ENCODE measurements at regions not wholly inside any gene's neighbourhood (a gene's known extent, or its start where the extent isn't known, plus 50 kb on each side); places are given as distances from the start of the nearest gene placed in this dataset.
"Not testable (repeated sequence)": the region's sequence is repeated elsewhere in the genome, so short reads cannot be mapped to it uniquely, and the experiment has no call there.

- DNase-seq (ENCODE audit: low read depth in 2 of 2) = no peak
Observed at GRCh38 chr1:98575955-98576354, 85.6 kb upstream of the SNX7 start.

- DNase-seq (ENCODE audit: low read depth in 2 of 2) = no peak
Observed at GRCh38 chr1:98565951-98566350, 95.6 kb upstream of the SNX7 start.

- no peak for DNase-seq (ENCODE audit: low read depth in 2 of 2)
Observed at GRCh38 chr1:98559291-98559690, 102.2 kb upstream of the SNX7 start.

- DNase-seq (ENCODE audit: low read depth in 2 of 2) = no peak
Observed at GRCh38 chr1:98557895-98558294, 103.6 kb upstream of the SNX7 start.

- DNase-seq (ENCODE audit: low read depth in 2 of 2) = no peak
Observed at GRCh38 chr1:98556521-98557158, 104.9 kb upstream of the SNX7 start.

DNA sequence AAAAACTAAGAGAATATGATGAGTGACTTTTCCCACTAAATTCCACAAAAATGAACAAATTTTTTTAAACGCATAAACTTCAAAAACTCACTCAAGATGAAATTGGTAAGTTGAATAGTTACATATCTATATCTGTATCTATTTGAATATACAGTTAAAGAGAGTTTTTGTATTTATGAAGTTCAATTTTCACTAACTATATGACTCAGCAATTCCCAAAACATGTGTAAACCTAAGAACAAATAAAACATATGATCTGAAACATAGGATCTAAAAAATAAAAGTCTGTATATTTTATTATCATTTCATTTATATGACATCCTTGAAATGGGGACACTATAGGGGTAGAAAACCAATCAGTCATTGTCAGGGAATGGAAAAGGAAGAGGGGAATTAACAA is 105.7 kb upstream of the SNX7 start:
- no peak for DNase-seq (ENCODE audit: low read depth in 2 of 2)

GRCh38 chr1:98552576-98553074 is 108.9 kb upstream of the SNX7 start:
- DNase-seq (ENCODE audit: low read depth in 2 of 2) = not testable (repeated sequence)

DNA sequence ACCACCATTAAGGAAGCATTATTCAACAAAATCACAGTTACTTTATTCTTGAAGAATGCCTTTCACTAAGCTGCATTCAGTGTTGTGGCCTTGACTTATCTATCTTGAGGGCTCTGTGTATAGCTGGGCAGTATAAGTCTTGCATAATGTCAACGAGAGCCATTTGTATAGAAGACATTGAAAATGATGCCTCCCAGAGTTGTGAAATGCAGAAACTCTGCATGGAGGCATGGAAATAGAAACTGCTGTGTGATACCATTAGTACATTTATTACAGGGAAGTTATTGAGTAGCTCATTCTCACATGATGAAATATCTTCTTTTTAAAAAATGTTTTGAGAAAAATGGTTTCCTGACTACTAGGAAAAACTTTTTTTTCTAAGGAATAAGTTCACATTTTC is 111.4 kb upstream of the SNX7 start:
- no peak for DNase-seq (ENCODE audit: low read depth in 2 of 2)

- no peak for DNase-seq (ENCODE audit: low read depth in 2 of 2)
Observed at GRCh38 chr1:98546319-98546718, 115.2 kb upstream of the SNX7 start.

GRCh38 chr1:98538106-98538505 is 123.4 kb upstream of the SNX7 start:
- DNase-seq (ENCODE audit: low read depth in 2 of 2) = no peak

GRCh38 chr1:98523256-98523655 is 138.3 kb upstream of the SNX7 start:
- no peak for DNase-seq (ENCODE audit: low read depth in 2 of 2)

- DNase-seq (ENCODE audit: low read depth in 2 of 2) = no peak
Observed at GRCh38 chr1:98516306-98516705, 145.2 kb upstream of the SNX7 start.

- DNase-seq (ENCODE audit: low read depth in 2 of 2) = no peak
Observed at GRCh38 chr1:98515744-98516143, 145.8 kb upstream of the SNX7 start.

GRCh38 chr1:98512216-98512615 is 149.3 kb upstream of the SNX7 start:
- not testable (repeated sequence) for DNase-seq (ENCODE audit: low read depth in 2 of 2)

DNA sequence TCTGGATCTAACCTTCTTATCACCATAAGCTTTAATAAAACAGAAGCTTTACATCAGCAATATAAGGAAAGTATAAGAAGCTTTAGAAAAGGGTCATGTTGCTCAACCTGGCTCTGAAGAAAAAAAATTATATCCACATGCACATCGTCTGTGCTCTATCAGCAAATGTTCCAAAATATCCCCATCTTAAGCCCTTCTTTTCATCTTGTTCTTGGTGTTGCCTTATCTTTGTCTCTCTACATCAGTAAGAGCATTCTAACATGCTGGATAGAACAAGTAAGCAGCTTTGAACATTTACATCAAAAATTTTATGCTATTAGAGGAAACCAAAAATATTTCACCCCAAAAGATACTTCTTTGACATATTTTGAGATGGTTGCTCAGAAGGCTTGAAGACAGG is 157.8 kb upstream of the SNX7 start:
- DNase-seq (ENCODE audit: low read depth in 2 of 2) = no peak

DNA sequence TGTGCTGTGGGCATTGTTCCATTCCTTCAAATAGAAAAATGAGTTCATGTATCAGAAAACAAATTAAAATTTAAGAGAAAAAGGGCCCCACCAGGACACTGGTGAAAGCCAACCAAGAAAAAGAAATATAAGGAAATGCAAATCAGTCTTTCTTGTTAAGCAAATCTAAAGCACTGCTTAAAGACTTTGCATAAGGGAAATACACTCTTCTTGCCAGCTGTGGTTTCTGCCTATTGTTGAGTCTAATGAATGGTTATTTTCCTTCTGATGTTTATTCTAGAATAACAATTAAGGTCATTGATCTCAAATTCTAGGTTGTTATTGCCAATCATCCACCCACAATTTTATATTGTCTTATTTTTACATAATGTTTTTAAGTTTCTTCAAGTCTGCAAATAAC is 158.6 kb upstream of the SNX7 start:
- no peak for DNase-seq (ENCODE audit: low read depth in 2 of 2)

- no peak for DNase-seq (ENCODE audit: low read depth in 2 of 2)
Observed at GRCh38 chr1:98500324-98500723, 161.2 kb upstream of the SNX7 start.

- no peak for DNase-seq (ENCODE audit: low read depth in 2 of 2)
Observed at GRCh38 chr1:98498651-98499050, 162.9 kb upstream of the SNX7 start.

DNA sequence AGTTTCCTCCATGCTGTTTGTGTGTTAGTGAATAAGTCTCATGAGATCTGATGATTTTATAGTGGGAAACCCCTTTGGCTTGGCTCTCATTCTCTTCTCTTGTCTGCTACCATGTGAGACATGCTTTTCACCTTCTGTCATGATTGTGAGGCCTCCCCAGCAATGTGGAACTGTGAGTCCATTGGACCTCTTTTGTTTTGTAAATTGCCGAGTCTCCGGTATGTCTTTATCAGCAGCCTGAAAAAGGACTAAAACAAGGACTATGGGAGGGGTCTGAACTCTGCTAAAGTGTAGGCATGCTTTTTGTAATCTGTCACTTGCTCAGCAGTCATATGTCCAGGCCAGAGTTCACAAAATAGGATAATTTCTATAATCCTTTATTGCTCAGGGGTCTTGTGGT is 164.0 kb upstream of the SNX7 start:
- DNase-seq (ENCODE audit: low read depth in 2 of 2) = no peak

DNA sequence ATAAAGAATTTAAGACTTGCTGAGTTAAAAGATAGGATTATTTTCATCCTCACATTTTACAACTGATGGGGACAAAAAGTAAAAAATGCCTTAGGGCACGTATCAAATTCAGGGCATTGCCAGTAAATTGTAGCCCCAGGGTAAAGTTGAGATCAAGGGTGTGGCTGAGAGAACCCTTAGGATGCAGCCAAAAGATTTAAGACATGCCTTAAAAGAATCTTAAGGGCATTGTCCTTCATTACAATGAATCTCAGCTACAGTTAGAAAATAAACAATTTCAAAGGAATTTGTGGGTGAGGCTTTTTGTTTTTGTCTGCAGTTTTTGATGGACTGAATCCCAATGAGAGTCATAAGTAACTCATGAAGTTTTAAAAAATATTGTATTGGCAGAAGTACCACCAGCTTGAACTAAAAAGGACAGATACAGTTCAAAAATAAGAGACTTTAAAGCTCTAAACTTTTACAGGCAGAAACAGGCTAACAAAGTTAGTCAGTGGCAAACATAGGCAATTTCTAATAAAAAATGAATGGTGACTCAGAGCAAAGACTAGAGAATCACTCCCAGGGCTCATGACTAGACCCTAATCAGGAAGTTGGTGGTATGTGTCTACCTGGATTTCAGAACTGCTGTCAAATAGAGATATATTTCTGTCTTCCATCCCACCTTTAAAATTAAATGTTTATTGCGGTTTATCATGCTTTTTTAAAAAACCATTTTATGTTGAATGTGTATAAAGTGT is 165.1 kb upstream of the SNX7 start:
- DNase-seq (ENCODE audit: low read depth in 2 of 2) = no peak

- DNase-seq (ENCODE audit: low read depth in 2 of 2) = no peak
Observed at GRCh38 chr1:98493469-98493868, 168.1 kb upstream of the SNX7 start.

DNA sequence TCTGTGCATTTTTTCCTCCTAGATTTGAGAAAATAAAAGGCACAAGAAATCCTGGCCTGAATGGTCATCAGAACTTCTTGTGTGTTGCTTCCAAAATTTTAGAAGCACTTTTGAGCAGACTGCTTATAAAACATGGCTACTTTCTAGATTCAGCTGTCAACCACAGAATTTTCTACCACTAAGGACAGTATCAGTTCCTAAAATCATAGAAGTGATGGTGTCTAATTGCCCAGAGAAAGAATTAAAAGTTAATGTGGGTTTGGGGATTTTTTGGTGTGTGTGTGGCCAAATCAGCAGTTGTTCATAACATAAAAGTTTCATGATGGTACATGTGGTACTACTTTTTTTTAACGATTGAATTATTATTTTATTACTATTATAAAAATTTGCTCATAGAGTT is 171.4 kb upstream of the SNX7 start:
- no peak for DNase-seq (ENCODE audit: low read depth in 2 of 2)

DNA sequence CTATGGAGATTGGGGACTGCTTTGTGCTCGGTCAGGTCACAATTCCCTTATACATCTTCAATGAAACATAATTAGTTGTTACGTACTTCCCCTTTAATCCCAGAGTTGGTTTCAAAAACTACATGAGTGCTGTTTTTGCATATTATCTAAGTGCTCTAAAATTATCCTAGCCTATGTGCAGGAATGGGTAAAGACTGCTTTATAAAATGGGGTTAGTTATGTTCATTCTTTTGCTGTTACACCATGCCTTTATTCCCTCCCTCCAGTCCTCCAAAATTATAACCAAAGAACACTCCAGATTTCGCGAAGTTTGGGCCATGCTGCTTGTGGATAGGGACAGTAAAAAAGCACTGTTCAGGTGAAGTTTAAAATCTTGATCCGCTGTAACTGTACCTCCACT is 173.9 kb upstream of the SNX7 start:
- DNase-seq (ENCODE audit: low read depth in 2 of 2) = no peak

- no peak for DNase-seq (ENCODE audit: low read depth in 2 of 2)
Observed at GRCh38 chr1:98482611-98483010, 178.9 kb upstream of the SNX7 start.
